ENCODE measurements at regions not wholly inside any gene's neighbourhood (a gene's known extent, or its start where the extent isn't known, plus 50 kb on each side); places are given as distances from the start of the nearest gene placed in this dataset.

DNA sequence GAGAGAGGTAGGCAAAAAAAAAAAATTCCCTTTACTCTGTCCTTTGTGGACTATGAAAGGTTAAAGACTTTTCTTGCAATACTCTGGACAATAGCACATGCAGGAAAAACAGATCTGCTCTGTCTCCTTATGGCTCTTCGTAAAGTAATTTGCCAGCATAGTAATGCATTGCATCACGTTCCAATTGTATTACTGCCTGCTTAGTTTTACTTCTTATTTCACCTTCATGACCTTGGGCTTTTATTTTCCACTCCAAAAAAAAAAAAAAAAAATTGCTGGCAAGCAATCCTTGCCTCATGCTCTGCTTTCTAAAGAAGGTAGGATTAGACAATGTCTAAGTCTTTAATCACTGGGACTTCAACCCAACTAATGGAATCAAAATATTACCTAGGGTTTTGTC is 1802.7 kb downstream of the SUCLG1 start:
- TF ChIP-seq EP300 (IDR thresholded peaks at IDR 0.05; ENCODE audit: borderline replicate concordance) (no peak), EGR1 (IDR thresholded peaks at IDR 0.05) (no peak), TAF1 (IDR thresholded peaks at IDR 0.05; ENCODE audit: low read depth) (no peak), RAD21 (IDR thresholded peaks at IDR 0.05; ENCODE audit: low read depth) (no peak), TCF12 (IDR thresholded peaks at IDR 0.05; ENCODE audit: low read depth) (no peak), NFIC (IDR thresholded peaks at IDR 0.05) (no peak), YY1 (IDR thresholded peaks at IDR 0.05; ENCODE audit: low read depth) (no peak), TEAD4 (IDR thresholded peaks at IDR 0.05) (no peak), CREB1 (IDR thresholded peaks at IDR 0.05; ENCODE audit: low read depth) (no peak)
- TF ChIP-seq, protein P1, sequence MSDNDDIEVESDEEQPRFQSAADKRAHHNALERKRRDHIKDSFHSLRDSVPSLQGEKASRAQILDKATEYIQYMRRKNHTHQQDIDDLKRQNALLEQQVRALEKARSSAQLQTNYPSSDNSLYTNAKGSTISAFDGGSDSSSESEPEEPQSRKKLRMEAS (IDR thresholded peaks at IDR 0.05) = no peak
- TF ChIP-seq, protein P2, sequence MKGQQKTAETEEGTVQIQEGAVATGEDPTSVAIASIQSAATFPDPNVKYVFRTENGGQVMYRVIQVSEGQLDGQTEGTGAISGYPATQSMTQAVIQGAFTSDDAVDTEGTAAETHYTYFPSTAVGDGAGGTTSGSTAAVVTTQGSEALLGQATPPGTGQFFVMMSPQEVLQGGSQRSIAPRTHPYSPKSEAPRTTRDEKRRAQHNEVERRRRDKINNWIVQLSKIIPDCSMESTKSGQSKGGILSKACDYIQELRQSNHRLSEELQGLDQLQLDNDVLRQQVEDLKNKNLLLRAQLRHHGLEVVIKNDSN (IDR thresholded peaks at IDR 0.05) = no peak
- TF ChIP-seq, protein P3, sequence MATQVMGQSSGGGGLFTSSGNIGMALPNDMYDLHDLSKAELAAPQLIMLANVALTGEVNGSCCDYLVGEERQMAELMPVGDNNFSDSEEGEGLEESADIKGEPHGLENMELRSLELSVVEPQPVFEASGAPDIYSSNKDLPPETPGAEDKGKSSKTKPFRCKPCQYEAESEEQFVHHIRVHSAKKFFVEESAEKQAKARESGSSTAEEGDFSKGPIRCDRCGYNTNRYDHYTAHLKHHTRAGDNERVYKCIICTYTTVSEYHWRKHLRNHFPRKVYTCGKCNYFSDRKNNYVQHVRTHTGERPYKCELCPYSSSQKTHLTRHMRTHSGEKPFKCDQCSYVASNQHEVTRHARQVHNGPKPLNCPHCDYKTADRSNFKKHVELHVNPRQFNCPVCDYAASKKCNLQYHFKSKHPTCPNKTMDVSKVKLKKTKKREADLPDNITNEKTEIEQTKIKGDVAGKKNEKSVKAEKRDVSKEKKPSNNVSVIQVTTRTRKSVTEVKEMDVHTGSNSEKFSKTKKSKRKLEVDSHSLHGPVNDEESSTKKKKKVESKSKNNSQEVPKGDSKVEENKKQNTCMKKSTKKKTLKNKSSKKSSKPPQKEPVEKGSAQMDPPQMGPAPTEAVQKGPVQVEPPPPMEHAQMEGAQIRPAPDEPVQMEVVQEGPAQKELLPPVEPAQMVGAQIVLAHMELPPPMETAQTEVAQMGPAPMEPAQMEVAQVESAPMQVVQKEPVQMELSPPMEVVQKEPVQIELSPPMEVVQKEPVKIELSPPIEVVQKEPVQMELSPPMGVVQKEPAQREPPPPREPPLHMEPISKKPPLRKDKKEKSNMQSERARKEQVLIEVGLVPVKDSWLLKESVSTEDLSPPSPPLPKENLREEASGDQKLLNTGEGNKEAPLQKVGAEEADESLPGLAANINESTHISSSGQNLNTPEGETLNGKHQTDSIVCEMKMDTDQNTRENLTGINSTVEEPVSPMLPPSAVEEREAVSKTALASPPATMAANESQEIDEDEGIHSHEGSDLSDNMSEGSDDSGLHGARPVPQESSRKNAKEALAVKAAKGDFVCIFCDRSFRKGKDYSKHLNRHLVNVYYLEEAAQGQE (IDR thresholded peaks at IDR 0.05; ENCODE audit: low read depth) = no peak
